CD8-positive, alpha-beta memory T cell (primary cell): ENCODE measurements at regions not wholly inside any gene's neighbourhood (a gene's known extent, or its start where the extent isn't known, plus 50 kb on each side); places are given as distances from the start of the nearest gene placed in this dataset.

Experiments used
- CTCF ChIA-PET: fragments of 350-600 bp; sonication (Branson Sonifier 250); formaldehyde crosslinking; loops from one replicate; lab custom pipeline; 2021; ENCODE audit warnings: antibody characterized with exemption; lab: Charles Lee
- POLR2A ChIA-PET: fragments of 350-600 bp; sonication (Branson Sonifier 250); formaldehyde crosslinking; loops from one replicate; lab custom pipeline; 2021; ENCODE audit warnings: antibody characterized with exemption; lab: Charles Lee
- DNase-seq, 5 donors: peaks; one replicate each; pipeline versions ENCODE4 v3.0.0 to v3.0.0-alpha.2; 2020 to 2022; ENCODE audit warnings: mixed read lengths in 1 of 5
- H3K27ac ChIP-seq: one replicate; pipeline ENCODE4 v1.7.0; 2013; ENCODE audit warnings: low read depth, mild to moderate bottlenecking, low read length, moderate library complexity
- H3K27me3 ChIP-seq: 2 replicates; pipeline ENCODE4 v1.7.0; 2013; ENCODE audit warnings: low read length, mild to moderate bottlenecking; ENCODE audit not compliant: insufficient read depth, poor library complexity, severe bottlenecking
- H3K36me3 ChIP-seq: 2 replicates; pipeline ENCODE4 v1.7.0; 2013; ENCODE audit warnings: mild to moderate bottlenecking, low read length, moderate library complexity; ENCODE audit not compliant: insufficient read depth
- H3K4me1 ChIP-seq: 2 replicates; pipeline ENCODE4 v1.7.0; 2013; ENCODE audit warnings: mild to moderate bottlenecking, low read length, moderate library complexity; ENCODE audit not compliant: insufficient read depth
- H3K4me3 ChIP-seq: 2 replicates; pipeline ENCODE4 v1.7.0; 2013; ENCODE audit warnings: mild to moderate bottlenecking, low read length
- H3K9me3 ChIP-seq: 2 replicates; pipeline ENCODE4 v1.7.0; 2013; ENCODE audit warnings: mild to moderate bottlenecking, low read length
- H3K27ac Mint-ChIP-seq, 8 donors: one replicate each; pipeline ENCODE4 v1.8.0; 2020 to 2021; ENCODE audit warnings: mixed read lengths in 8 of 8, mild to moderate bottlenecking in 6 of 8, inconsistent platforms in 3 of 8, moderate library complexity in 3 of 8
- H3K27me3 Mint-ChIP-seq, 2 donors: one replicate each; pipeline ENCODE4 v1.8.0; 2020 to 2021; ENCODE audit warnings: mixed read lengths in 2 of 2, mild to moderate bottlenecking in 1 of 2, moderate library complexity in 1 of 2
- H3K36me3 Mint-ChIP-seq, 3 donors: one replicate each; pipeline ENCODE4 v1.8.0; 2020 to 2021; ENCODE audit warnings: mixed read lengths in 3 of 3, inconsistent platforms in 1 of 3, mild to moderate bottlenecking in 1 of 3
- H3K4me1 Mint-ChIP-seq, 3 donors: one replicate each; pipeline ENCODE4 v1.8.0; 2020 to 2021; ENCODE audit warnings: mixed read lengths in 3 of 3, inconsistent platforms in 1 of 3, mild to moderate bottlenecking in 1 of 3
- H3K4me3 Mint-ChIP-seq, 7 donors: one replicate each; pipeline ENCODE4 v1.8.0; 2020 to 2021; ENCODE audit warnings: mixed read lengths in 7 of 7, mild to moderate bottlenecking in 6 of 7, moderate library complexity in 4 of 7, inconsistent platforms in 2 of 7
- H3K9me3 Mint-ChIP-seq, 5 donors: one replicate each; pipeline ENCODE4 v1.8.0; 2020 to 2022; ENCODE audit warnings: mixed read lengths in 5 of 5, mild to moderate bottlenecking in 3 of 5, moderate library complexity in 2 of 5, inconsistent platforms in 1 of 5

- Mint-ChIP-seq H3K27me3 (peaks cover 3 to 19% of the 10 kb centered on the region in 2 donors), H3K4me3 (no peak overlapping the region), H3K4me1 (no peaks in the 10 kb centered on the region), H3K9me3 (peaks cover 2 to 8% (median 4%) of the 10 kb centered on the region in 5 donors), H3K27ac (peak overlapping the region in 1 of 8 donors; percentile 4), H3K36me3 (no peaks in the 10 kb centered on the region)
- Histone ChIP-seq H3K9me3 (no peaks in the 10 kb centered on the region), H3K27me3 (no peaks in the 10 kb centered on the region), H3K4me3 (no peak overlapping the region), H3K36me3 (no peaks in the 10 kb centered on the region), H3K4me1 (no peaks in the 10 kb centered on the region), H3K27ac (no peak overlapping the region)
- POLR2A ChIA-PET, result no interaction called here
- CTCF ChIA-PET, result no interaction called here
- no peak for DNase-seq
Measured at GRCh38 chr11:116438651-116439360, 334.0 kb downstream of the BUD13 start.

DNA sequence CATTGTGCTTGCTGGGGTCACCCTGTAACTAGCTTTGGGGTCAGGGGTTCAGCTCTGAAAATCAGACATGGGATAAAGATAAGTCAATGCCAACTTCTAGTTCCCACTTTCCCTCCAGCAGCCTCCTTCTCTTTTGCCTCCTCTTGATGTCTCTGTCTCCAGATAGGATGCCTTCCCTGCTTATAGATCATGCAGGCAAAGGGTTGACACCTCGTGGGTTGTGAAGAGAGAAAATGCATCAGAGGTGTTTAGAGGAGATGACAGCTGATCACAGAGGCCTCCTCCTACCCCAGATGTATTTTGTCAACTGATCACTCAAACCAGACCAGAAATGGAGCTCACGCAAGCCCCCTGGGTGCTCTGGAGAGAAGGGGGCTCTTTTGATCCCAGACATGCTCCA lies 337.8 kb downstream of the BUD13 start:
- H3K27ac ChIP-seq, result no peak overlapping the region
- H3K36me3 Mint-ChIP-seq, result no peaks in the 10 kb centered on the region
- peaks cover 0 to 4% (median 2%) of the 10 kb centered on the region in 5 donors for H3K9me3 Mint-ChIP-seq
- ChIA-PET POLR2A (no interaction called here), CTCF (no interaction called here)
- H3K9me3 ChIP-seq, result no peaks in the 10 kb centered on the region
- no peaks in the 10 kb centered on the region for H3K4me1 ChIP-seq
- H3K4me3 Mint-ChIP-seq, result no peak overlapping the region
- H3K27me3 ChIP-seq, result no peaks in the 10 kb centered on the region
- no peak for DNase-seq
- no peaks in the 10 kb centered on the region for H3K36me3 ChIP-seq
- H3K4me1 Mint-ChIP-seq, result no peaks in the 10 kb centered on the region
- no peak overlapping the region for H3K4me3 ChIP-seq
- no peak overlapping the region for H3K27ac Mint-ChIP-seq
- peaks cover 5 to 10% of the 10 kb centered on the region in 2 donors for H3K27me3 Mint-ChIP-seq

- H3K9me3 Mint-ChIP-seq, result peaks cover 0 to 1% (median 0%) of the 10 kb centered on the region in 5 donors
- no peak for DNase-seq
- Histone ChIP-seq H3K27ac (no peak overlapping the region), H3K9me3 (no peaks in the 10 kb centered on the region), H3K4me3 (no peak overlapping the region), H3K27me3 (no peaks in the 10 kb centered on the region), H3K4me1 (no peaks in the 10 kb centered on the region), H3K36me3 (no peaks in the 10 kb centered on the region)
- ChIA-PET POLR2A (no interaction called here), CTCF (no interaction called here)
- no peaks in the 10 kb centered on the region for H3K4me1 Mint-ChIP-seq
- H3K36me3 Mint-ChIP-seq, result no peaks in the 10 kb centered on the region
- no peak overlapping the region for H3K4me3 Mint-ChIP-seq
- no peak overlapping the region for H3K27ac Mint-ChIP-seq
- peaks cover 9 to 23% of the 10 kb centered on the region in 2 donors for H3K27me3 Mint-ChIP-seq
Measured at GRCh38 chr11:116432301-116432700, 340.5 kb downstream of the BUD13 start.

- DNase-seq, result no peak
- H3K4me1 ChIP-seq, result no peaks in the 10 kb centered on the region
- no peak overlapping the region for H3K27ac ChIP-seq
- no peaks in the 10 kb centered on the region for H3K36me3 ChIP-seq
- H3K9me3 Mint-ChIP-seq, result peaks cover 0 to 1% (median 0%) of the 10 kb centered on the region in 5 donors
- no peaks in the 10 kb centered on the region for H3K36me3 Mint-ChIP-seq
- H3K4me3 ChIP-seq, result no peak overlapping the region
- H3K4me3 Mint-ChIP-seq, result no peak overlapping the region
- ChIA-PET CTCF (no interaction called here), POLR2A (no interaction called here)
- H3K4me1 Mint-ChIP-seq, result no peaks in the 10 kb centered on the region
- H3K27me3 ChIP-seq, result no peaks in the 10 kb centered on the region
- no peak overlapping the region for H3K27ac Mint-ChIP-seq
- no peaks in the 10 kb centered on the region for H3K9me3 ChIP-seq
- H3K27me3 Mint-ChIP-seq, result peaks cover 10 to 23% of the 10 kb centered on the region in 2 donors
Measured at GRCh38 chr11:116431842-116432241, 340.9 kb downstream of the BUD13 start.

GRCh38 chr11:116428638-116428975 lies 344.2 kb downstream of the BUD13 start:
- Histone ChIP-seq H3K4me3 (no peak overlapping the region), H3K27me3 (no peaks in the 10 kb centered on the region), H3K36me3 (no peaks in the 10 kb centered on the region), H3K4me1 (no peaks in the 10 kb centered on the region), H3K9me3 (no peaks in the 10 kb centered on the region), H3K27ac (no peak overlapping the region)
- Mint-ChIP-seq H3K36me3 (no peaks in the 10 kb centered on the region), H3K4me3 (no peak overlapping the region), H3K27ac (no peak overlapping the region), H3K4me1 (no peaks in the 10 kb centered on the region), H3K27me3 (peaks cover 10 to 24% of the 10 kb centered on the region in 2 donors), H3K9me3 (peaks cover 0 to 1% (median 0%) of the 10 kb centered on the region in 5 donors)
- POLR2A ChIA-PET, result no interaction called here
- DNase-seq, result no peak
- CTCF ChIA-PET, result no interaction called here

DNA sequence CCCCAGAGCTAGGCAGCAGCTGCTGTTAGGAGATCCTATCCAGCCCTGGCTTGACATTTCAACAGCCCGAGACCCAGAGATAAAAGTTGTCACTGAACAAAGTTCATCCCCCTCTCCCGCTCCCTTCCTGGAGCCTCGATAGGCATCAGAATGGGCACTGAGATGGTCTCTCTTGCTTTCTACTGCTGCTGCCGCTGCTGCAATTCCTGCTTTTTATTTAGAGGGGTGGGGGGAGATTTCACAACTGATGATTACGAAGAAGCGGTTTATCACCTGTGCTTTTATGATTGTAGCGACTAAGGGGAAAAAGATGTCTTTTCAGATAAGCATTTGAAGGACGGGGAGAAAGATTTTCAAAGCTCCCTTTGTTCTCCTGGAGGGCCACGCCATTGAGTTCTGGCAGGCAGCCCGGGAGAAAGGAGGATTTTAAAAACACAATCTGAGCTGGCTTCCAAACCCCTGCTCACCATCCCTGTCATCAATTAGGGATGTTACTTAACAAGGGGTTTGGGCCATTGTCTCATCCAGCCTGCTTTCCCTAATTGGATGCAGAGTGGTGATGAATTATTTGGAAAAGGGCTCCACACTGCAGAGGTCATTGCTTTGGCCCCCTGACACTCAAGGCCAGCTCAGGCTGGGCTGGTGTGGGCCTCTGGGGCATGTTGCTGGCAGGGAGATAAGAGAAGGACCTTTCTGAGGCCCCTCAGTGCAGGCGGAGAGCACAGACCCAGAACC lies 344.7 kb downstream of the BUD13 start:
- Histone ChIP-seq H3K4me3 (no peak overlapping the region), H3K27me3 (no peaks in the 10 kb centered on the region), H3K4me1 (no peaks in the 10 kb centered on the region), H3K9me3 (no peaks in the 10 kb centered on the region), H3K36me3 (no peaks in the 10 kb centered on the region), H3K27ac (no peak overlapping the region)
- Mint-ChIP-seq H3K4me1 (no peaks in the 10 kb centered on the region), H3K9me3 (peaks cover 0 to 1% (median 0%) of the 10 kb centered on the region in 5 donors), H3K27ac (no peak overlapping the region), H3K27me3 (peaks cover 10 to 27% of the 10 kb centered on the region in 2 donors), H3K36me3 (no peaks in the 10 kb centered on the region), H3K4me3 (no peak overlapping the region)
- CTCF ChIA-PET, result no interaction called here
- no peak for DNase-seq
- POLR2A ChIA-PET, result no interaction called here

DNA sequence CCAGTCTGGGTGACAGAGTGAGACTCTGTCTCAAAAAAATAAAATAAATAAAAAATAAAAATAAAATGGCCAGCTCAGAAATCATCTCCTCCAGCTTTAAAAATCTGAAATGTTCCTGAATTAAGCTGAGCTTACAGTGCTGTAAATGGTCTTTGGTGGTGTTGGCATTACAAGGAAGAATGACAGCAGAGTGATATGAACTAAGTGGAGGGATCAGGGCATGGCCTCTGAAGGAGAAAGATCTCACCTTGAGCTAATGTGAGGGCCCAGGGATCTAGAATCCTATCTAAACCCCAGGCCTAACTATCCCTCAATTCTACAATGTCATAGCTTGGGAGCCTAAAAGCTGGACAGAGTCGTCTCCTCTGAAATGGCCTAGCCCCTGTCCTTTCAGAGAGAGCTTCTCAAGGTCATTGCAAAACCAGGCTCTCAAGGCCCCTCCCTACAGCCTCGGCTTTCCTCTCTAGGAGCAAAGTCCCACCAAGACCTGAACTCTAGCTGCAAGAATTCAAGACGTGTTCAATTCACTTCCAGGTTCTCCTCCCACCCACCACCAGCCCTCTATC lies 345.4 kb downstream of the BUD13 start:
- Histone ChIP-seq H3K27me3 (no peaks in the 10 kb centered on the region), H3K27ac (no peak overlapping the region), H3K4me1 (no peaks in the 10 kb centered on the region), H3K9me3 (no peaks in the 10 kb centered on the region), H3K4me3 (no peak overlapping the region), H3K36me3 (no peaks in the 10 kb centered on the region)
- H3K27ac Mint-ChIP-seq, result no peak overlapping the region
- H3K4me3 Mint-ChIP-seq, result no peak overlapping the region
- H3K4me1 Mint-ChIP-seq, result no peaks in the 10 kb centered on the region
- peaks cover 9 to 33% of the 10 kb centered on the region in 2 donors for H3K27me3 Mint-ChIP-seq
- CTCF ChIA-PET, result interaction anchor here (1.3 kb wide), 1 partner anchor 13 kb away, joined by 3 read pairs; no protein-coding TSS in a partner anchor
- H3K36me3 Mint-ChIP-seq, result no peaks in the 10 kb centered on the region
- POLR2A ChIA-PET, result no interaction called here
- H3K9me3 Mint-ChIP-seq, result peaks cover 0 to 1% (median 0%) of the 10 kb centered on the region in 5 donors
- DNase-seq, result no peak

DNA sequence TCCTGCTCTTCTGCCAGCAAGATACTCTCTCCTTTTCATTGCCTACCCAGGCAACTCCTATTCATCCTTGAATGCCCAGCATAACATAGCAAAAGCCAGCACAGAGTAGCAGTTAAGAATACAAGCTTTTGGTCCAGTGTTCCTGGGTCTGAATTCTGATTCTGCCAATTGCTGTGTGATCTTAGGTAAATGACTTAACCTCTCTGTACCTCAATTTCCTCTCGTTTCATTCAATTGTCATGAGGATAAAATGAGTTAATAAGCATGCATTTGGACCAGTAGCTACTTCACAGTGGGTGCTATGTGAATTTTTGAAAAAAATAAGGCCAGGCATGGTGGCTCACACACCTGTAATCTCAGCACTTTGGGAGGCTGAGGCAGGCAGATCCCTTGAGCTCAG lies 346.0 kb downstream of the BUD13 start:
- CTCF ChIA-PET, result interaction anchor here (1.3 kb wide), 1 partner anchor 13 kb away, joined by 3 read pairs; no protein-coding TSS in a partner anchor
- H3K9me3 ChIP-seq, result no peaks in the 10 kb centered on the region
- H3K27me3 ChIP-seq, result no peaks in the 10 kb centered on the region
- H3K27ac ChIP-seq, result no peak overlapping the region
- peak overlapping the region in 1 of 8 donors; percentile 3 for H3K27ac Mint-ChIP-seq
- H3K36me3 ChIP-seq, result no peaks in the 10 kb centered on the region
- H3K27me3 Mint-ChIP-seq, result peaks cover 9 to 37% of the 10 kb centered on the region in 2 donors
- H3K9me3 Mint-ChIP-seq, result peaks cover 0 to 1% (median 0%) of the 10 kb centered on the region in 5 donors
- H3K4me3 ChIP-seq, result no peak overlapping the region
- no peaks in the 10 kb centered on the region for H3K4me1 Mint-ChIP-seq
- H3K4me3 Mint-ChIP-seq, result no peak overlapping the region
- no peaks in the 10 kb centered on the region for H3K36me3 Mint-ChIP-seq
- POLR2A ChIA-PET, result no interaction called here
- DNase-seq, result no peak
- H3K4me1 ChIP-seq, result no peaks in the 10 kb centered on the region
